BJ (cell line): ENCODE measurements at regions not wholly inside any gene's neighbourhood (a gene's known extent, or its start where the extent isn't known, plus 50 kb on each side); places are given as distances from the start of the nearest gene placed in this dataset.

Source experiments
- CTCF ChIA-PET: fragments of 350-600 bp; formaldehyde crosslinking; extraction: SDS; loops from one replicate; lab custom pipeline; 2021; ENCODE audit warnings: antibody characterized with exemption, inconsistent platforms; lab: Yijun Ruan, JAX
- POLR2A ChIA-PET: fragments of 300-600 bp; sonication (Branson Sonifier 250); formaldehyde crosslinking; extraction: SDS; loops from one replicate; lab custom pipeline; 2021; ENCODE audit warnings: antibody characterized with exemption; lab: Charles Lee
- DNase-seq: peaks from one replicate; pipeline ENCODE4 v3.0.0-alpha.2; 2011; ENCODE audit warnings: low read depth
- H3K27me3 ChIP-seq: 2 replicates; pipeline ENCODE4 v1.6.0; 2011; ENCODE audit warnings: low read length; ENCODE audit not compliant: control insufficient read depth, insufficient read depth
- H3K36me3 ChIP-seq: 2 replicates; pipeline ENCODE4 v1.5.1; 2011; ENCODE audit warnings: low read length; ENCODE audit not compliant: control insufficient read depth, insufficient read depth
- H3K4me3 ChIP-seq: 2 replicates; pipeline ENCODE4 v1.5.1; 2011; ENCODE audit warnings: low read depth, mild to moderate bottlenecking, control low read depth, low read length
- CTCF ChIP-seq: IDR thresholded peaks from 2 replicates; pipeline ENCODE4 v1.5.1; 2011; ENCODE audit warnings: low read depth, mild to moderate bottlenecking, control low read depth, inconsistent platforms, low read length, moderate library complexity; ENCODE audit not compliant: insufficient read depth

- CTCF ChIA-PET: interaction anchor here (1.2 kb wide), 1 partner anchor 9 kb away, joined by 3 read pairs; no protein-coding TSS in a partner anchor
- Histone ChIP-seq H3K4me3 (no peak overlapping the region), H3K36me3 (no peaks in the 10 kb centered on the region), H3K27me3 (no peaks in the 10 kb centered on the region)
- DNase-seq: no peak
- POLR2A ChIA-PET: no interaction called here
- TF ChIP-seq CTCF: no peak
Observed at GRCh38 chr2:151007365-151007764, 254.3 kb downstream of the RBM43 start.

- ChIA-PET CTCF (interaction anchor here (0.7 kb wide), 1 partner anchor 678 kb away, joined by 3 read pairs; no protein-coding TSS in a partner anchor), POLR2A (no interaction called here)
- DNase-seq: no peak
- H3K27me3 ChIP-seq: no peaks in the 10 kb centered on the region
- TF ChIP-seq CTCF: no peak
- H3K36me3 ChIP-seq: no peaks in the 10 kb centered on the region
- H3K4me3 ChIP-seq: no peak overlapping the region
Observed at GRCh38 chr2:151002959-151003600, 258.6 kb downstream of the RBM43 start.

DNA sequence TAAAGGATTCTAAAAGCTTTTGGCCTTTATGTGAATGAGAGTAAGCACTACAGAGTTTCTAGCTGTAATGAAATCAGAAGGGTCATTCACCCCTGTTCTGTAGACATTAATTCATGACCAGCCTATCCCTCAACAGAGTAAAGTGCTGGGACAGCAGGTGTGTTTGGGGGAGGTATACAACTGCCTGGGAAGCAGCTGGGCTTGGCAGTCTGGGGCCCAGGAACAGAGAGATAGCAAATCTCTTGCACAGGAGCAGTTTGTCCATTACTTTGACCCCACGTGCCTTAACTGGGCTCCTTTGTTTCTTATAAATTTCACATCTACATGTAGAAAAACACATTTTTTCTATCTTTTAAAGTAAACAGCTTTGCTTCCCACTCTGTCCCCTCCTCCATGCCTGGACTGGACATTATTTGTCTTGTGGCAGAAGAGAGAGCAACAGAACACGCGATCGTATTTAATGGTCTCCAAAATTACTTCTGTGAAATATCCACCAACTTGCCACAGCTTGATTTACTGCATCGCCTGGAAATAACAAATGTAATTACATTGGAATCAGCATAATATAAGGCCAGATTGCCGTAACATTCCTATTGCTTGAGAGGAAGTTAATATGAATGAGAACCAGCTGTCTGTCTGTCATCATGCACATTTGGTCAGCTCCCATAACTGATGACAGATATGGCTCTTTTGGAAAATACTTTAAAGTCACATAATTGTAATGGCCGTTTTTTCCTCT is 263.8 kb downstream of the RBM43 start:
- POLR2A ChIA-PET: no interaction called here
- CTCF ChIA-PET: interaction anchor here (1.4 kb wide), 1 partner anchor 10 kb away, joined by 3 read pairs; no protein-coding TSS in a partner anchor
- Histone ChIP-seq H3K4me3 (no peak overlapping the region), H3K36me3 (no peaks in the 10 kb centered on the region), H3K27me3 (no peaks in the 10 kb centered on the region)
- no peak for TF ChIP-seq CTCF
- DNase-seq: peak; percentile 93

- Histone ChIP-seq H3K36me3 (no peaks in the 10 kb centered on the region), H3K4me3 (no peak overlapping the region), H3K27me3 (no peaks in the 10 kb centered on the region)
- CTCF ChIA-PET: no interaction called here
- peak; percentile 12 for DNase-seq
- POLR2A ChIA-PET: no interaction called here
- no peak for TF ChIP-seq CTCF
Observed at GRCh38 chr2:150997066-150997465, 264.6 kb downstream of the RBM43 start.

GRCh38 chr2:150994076-150994475 is 267.6 kb downstream of the RBM43 start:
- ChIA-PET CTCF (interaction anchor here (1.3 kb wide), 1 partner anchor 12 kb away, joined by 3 read pairs; no protein-coding TSS in a partner anchor), POLR2A (no interaction called here)
- DNase-seq: no peak
- Histone ChIP-seq H3K4me3 (no peak overlapping the region), H3K36me3 (no peaks in the 10 kb centered on the region), H3K27me3 (no peaks in the 10 kb centered on the region)
- TF ChIP-seq CTCF: no peak
